ENCODE measurements at regions not wholly inside any gene's neighbourhood (a gene's known extent, or its start where the extent isn't known, plus 50 kb on each side); places are given as distances from the start of the nearest gene placed in this dataset.

- TF ChIP-seq, protein P1, sequence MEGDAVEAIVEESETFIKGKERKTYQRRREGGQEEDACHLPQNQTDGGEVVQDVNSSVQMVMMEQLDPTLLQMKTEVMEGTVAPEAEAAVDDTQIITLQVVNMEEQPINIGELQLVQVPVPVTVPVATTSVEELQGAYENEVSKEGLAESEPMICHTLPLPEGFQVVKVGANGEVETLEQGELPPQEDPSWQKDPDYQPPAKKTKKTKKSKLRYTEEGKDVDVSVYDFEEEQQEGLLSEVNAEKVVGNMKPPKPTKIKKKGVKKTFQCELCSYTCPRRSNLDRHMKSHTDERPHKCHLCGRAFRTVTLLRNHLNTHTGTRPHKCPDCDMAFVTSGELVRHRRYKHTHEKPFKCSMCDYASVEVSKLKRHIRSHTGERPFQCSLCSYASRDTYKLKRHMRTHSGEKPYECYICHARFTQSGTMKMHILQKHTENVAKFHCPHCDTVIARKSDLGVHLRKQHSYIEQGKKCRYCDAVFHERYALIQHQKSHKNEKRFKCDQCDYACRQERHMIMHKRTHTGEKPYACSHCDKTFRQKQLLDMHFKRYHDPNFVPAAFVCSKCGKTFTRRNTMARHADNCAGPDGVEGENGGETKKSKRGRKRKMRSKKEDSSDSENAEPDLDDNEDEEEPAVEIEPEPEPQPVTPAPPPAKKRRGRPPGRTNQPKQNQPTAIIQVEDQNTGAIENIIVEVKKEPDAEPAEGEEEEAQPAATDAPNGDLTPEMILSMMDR (IDR thresholded peaks at IDR 0.05 in 8 of 11, conservative IDR thresholded peaks at IDR 0.05 in 3 of 11) = no peak
- no peak for TF ChIP-seq POLR2A (IDR thresholded peaks at IDR 0.05)
Measured at GRCh38 chr12:84191779-84192178, 720.8 kb downstream of the SLC6A15 start.

All from spleen (tissue), 7 donors.